ENCODE measurements at regions not wholly inside any gene's neighbourhood (a gene's known extent, or its start where the extent isn't known, plus 50 kb on each side); places are given as distances from the start of the nearest gene placed in this dataset.

DNA sequence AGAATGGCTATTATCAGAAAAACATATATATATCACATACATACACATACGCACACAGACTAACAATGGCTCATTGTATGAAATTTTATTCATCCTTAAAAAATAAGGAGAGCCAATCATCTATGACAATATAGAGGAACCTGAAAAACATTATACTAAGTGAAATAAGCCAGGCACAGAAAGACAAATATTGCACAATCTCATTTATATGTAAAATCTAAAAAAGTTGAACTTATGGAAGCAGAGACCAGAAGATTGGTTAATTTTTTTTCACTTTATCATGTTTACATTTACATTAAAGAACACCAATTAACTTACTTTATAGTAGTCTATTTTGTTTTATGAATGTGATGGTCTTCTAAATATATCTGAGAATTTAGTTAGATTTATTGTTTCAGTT is 198.7 kb downstream of the KIF2B start:
- no peak for TF ChIP-seq EZH2phosphoT487 (IDR thresholded peaks at IDR 0.05)
- TF ChIP-seq, protein P1, sequence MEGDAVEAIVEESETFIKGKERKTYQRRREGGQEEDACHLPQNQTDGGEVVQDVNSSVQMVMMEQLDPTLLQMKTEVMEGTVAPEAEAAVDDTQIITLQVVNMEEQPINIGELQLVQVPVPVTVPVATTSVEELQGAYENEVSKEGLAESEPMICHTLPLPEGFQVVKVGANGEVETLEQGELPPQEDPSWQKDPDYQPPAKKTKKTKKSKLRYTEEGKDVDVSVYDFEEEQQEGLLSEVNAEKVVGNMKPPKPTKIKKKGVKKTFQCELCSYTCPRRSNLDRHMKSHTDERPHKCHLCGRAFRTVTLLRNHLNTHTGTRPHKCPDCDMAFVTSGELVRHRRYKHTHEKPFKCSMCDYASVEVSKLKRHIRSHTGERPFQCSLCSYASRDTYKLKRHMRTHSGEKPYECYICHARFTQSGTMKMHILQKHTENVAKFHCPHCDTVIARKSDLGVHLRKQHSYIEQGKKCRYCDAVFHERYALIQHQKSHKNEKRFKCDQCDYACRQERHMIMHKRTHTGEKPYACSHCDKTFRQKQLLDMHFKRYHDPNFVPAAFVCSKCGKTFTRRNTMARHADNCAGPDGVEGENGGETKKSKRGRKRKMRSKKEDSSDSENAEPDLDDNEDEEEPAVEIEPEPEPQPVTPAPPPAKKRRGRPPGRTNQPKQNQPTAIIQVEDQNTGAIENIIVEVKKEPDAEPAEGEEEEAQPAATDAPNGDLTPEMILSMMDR (IDR thresholded peaks at IDR 0.05) = no peak
- no peak for TF ChIP-seq EZH2 (IDR thresholded peaks at IDR 0.05)

Measured in neural progenitor cell (in vitro differentiated cells).